Stimulated activated naive CD8-positive, alpha-beta T cell treated with anti-CD3 and anti-CD28 coated beads, Interleukin-15, Interleukin-2, amounts not matched to agents 100 ng/mL and 50 ng/mL, for 24 hours (primary cell): ENCODE measurements at regions not wholly inside any gene's neighbourhood (a gene's known extent, or its start where the extent isn't known, plus 50 kb on each side); places are given as distances from the start of the nearest gene placed in this dataset.
"Not testable (repeated sequence)": the region's sequence is repeated elsewhere in the genome, so short reads cannot be mapped to it uniquely, and the experiment has no call there.

Source experiments
- H3K27ac Mint-ChIP-seq: one replicate; pipeline ENCODE4 v1.8.0; 2021; ENCODE audit warnings: mild to moderate bottlenecking, mixed read lengths
- H3K27me3 Mint-ChIP-seq: one replicate; pipeline ENCODE4 v1.8.0; 2021; ENCODE audit warnings: mixed read lengths
- H3K36me3 Mint-ChIP-seq: one replicate; pipeline ENCODE4 v1.8.0; 2021; ENCODE audit warnings: low read depth, mixed read lengths
- H3K4me1 Mint-ChIP-seq: one replicate; pipeline ENCODE4 v1.8.0; 2021; ENCODE audit warnings: low read depth, mixed read lengths
- H3K4me3 Mint-ChIP-seq: one replicate; pipeline ENCODE4 v1.8.0; 2021; ENCODE audit warnings: mild to moderate bottlenecking, mixed read lengths
- H3K9me3 Mint-ChIP-seq: one replicate; pipeline ENCODE4 v1.8.0; 2021; ENCODE audit warnings: mixed read lengths

DNA sequence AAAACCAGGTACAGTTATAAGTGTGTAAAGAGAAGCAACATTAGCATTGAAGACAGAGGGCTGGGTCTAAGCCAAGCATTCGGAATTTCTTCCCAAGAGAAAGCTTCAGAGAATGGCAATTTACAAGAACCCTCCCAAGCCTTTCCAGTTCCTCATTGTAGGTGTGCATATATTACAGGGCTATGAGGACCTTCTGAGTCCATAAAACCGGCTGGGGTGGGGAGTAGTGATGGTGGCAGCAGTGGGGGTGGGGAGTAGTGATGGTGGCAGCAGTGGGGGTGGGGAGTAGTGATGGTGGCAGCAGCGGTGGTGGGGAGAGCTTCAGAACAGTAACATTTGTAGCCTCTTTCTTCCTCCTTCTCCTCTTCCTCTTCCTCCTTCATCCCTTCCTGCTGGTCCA, 368.7 kb upstream of the UMPS start:
- no peaks in the 10 kb centered on the region for H3K4me1 Mint-ChIP-seq
- peaks cover 12% of the 10 kb centered on the region for H3K27me3 Mint-ChIP-seq
- H3K4me3 Mint-ChIP-seq = no peak overlapping the region

DNA sequence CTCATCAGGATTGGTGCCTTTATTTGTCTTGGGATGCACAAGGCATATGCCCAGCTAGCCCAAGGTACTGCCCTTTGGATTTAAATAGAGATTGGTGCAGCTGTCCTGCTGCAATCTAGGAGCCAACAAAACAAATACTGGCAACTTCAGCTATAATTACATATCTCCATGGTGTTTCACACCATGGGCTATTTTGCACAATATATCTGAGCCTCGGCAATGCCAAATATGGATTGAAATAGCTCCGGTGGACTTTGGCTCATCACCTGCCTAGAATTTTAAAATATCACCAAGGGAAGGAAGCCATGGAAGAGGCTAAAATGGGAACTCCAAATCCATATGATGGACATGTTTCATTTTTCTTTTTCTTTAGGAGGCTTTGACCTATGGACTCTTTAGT, 367.8 kb upstream of the UMPS start:
- Mint-ChIP-seq H3K36me3 (no peaks in the 10 kb centered on the region), H3K27ac (no peak overlapping the region), H3K9me3 (peaks cover 2% of the 10 kb centered on the region), H3K27me3 (peaks cover 3% of the 10 kb centered on the region), H3K4me3 (no peak overlapping the region), H3K4me1 (no peaks in the 10 kb centered on the region)

More for the DNA sequence above, 368.7 kb upstream of the UMPS start:
- no peak overlapping the region for H3K27ac Mint-ChIP-seq
- H3K36me3 Mint-ChIP-seq = no peaks in the 10 kb centered on the region
- H3K9me3 Mint-ChIP-seq = peaks cover 11% of the 10 kb centered on the region

DNA sequence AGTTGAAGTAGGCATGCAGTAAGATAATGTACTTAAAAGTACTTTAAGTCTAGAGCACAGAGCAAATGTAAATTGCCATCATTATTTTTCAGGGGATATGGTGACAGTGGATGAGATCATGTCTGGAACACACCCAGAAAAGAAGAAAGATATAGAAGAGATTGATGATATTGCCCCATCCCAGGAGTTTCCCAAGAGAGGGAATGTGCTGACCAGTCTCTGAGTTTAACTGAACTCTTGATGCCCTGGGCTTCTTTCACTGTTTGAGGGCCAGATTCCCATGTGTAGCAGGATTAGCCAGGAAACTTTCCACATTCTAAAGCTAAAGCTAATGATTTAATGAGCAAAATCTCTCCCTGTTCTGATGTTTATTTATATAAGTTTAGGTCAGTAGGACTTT, 366.8 kb upstream of the UMPS start:
- Mint-ChIP-seq H3K4me1 (no peaks in the 10 kb centered on the region), H3K36me3 (no peaks in the 10 kb centered on the region), H3K9me3 (no peaks in the 10 kb centered on the region), H3K27ac (no peak overlapping the region), H3K27me3 (no peaks in the 10 kb centered on the region), H3K4me3 (no peak overlapping the region)

DNA sequence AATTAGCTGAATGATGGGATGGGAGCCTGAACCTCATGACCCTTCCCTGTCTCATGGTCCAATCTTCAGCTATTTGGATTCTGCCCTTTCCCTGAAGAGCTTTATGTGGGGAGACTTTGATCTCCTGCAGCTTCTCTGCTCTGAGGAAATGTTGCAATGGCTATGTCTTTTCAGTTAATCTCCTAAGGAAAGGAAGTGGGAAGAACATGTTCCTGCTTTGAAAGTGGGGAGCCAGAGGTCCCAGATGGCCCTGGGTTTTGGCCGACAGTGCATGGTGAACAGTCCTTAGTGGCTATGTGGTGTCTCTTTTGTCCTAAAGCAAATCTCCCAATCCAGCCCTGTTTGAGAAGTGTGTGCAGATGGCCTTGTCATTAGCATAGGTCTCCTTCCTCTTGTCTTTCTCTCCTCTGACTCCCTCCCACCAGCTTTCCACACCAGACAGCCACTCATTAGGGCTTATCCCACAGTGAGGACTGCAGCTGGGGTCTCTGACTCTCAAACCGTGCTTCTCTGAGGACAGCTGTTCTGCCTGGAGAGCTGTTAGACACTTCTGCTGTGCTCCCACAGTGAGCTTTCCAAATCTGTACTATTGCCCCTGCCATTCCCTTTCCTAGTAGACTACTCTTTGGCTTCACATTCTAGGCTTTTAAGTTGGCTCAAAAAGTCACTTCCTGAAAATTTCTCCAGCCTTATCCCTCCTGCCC, 365.8 kb upstream of the UMPS start:
- H3K9me3 Mint-ChIP-seq = no peaks in the 10 kb centered on the region
- no peaks in the 10 kb centered on the region for H3K36me3 Mint-ChIP-seq
- H3K4me3 Mint-ChIP-seq = no peak overlapping the region
- H3K27me3 Mint-ChIP-seq = no peaks in the 10 kb centered on the region
- H3K27ac Mint-ChIP-seq = no peak overlapping the region
- no peaks in the 10 kb centered on the region for H3K4me1 Mint-ChIP-seq

DNA sequence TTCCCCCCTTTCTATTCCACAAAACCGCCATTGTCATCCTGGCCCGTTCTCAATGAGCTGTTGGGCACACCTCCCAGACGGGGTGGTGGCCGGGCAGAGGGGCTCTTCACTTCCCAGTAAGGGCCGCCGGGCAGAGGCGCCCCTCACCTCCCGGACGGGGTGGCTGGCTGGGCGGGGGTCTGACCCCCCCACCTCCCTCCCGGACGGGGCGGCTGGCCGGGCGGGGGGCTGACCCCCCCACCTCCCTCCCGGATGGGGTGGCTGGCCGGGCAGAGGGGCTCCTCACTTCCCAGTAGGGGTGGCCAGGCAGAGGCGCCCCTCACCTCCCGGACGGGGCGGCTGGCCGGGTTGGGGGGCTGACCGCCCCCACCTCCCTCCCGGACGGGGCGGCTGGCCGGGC, 363.6 kb upstream of the UMPS start:
- not testable (repeated sequence) for H3K9me3 Mint-ChIP-seq, H3K27me3 Mint-ChIP-seq, H3K27ac Mint-ChIP-seq, H3K4me3 Mint-ChIP-seq, H3K4me1 Mint-ChIP-seq, H3K36me3 Mint-ChIP-seq

DNA sequence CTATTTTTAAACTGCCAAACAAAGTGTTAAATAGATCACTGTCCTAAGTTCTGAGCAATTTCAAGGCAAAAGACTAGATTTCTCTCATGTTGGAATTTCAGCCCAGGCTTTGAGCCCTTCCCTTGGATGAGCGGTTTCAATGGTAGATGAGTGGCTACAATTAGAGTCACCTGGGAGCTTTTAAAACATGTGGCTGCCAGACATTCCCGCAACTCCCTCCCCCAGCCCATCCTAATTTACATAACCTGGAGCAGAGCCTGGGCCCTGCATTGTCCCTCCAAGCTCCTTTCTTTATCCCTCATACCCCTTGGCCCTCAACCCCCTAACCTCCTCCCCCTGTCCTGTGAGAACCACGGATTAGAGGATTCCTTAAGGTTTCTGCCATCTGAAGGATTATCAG, 357.5 kb upstream of the UMPS start:
- Mint-ChIP-seq H3K27ac (no peak overlapping the region), H3K36me3 (no peaks in the 10 kb centered on the region), H3K4me3 (no peak overlapping the region), H3K4me1 (no peaks in the 10 kb centered on the region), H3K9me3 (peaks cover 5% of the 10 kb centered on the region), H3K27me3 (peaks cover 21% of the 10 kb centered on the region)

DNA sequence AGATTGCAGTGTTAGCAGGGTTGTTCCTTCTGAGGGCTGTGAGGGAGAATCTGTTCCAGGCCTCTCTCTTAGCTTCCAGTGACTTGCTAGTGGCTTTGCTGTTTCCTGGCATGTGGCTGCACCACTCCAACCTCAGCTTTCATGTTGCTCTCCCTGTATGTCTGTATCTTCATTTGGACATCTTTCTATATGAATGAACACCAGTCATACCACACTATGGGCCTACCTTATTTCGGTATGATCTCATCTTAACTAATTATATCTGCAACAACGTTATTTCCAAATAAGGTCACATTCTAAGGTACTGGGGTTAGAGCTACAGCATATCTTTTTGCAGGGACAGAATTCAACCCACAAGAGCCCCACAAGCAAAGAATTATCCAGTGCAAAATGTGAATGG, 356.7 kb upstream of the UMPS start:
- Mint-ChIP-seq H3K36me3 (no peaks in the 10 kb centered on the region), H3K9me3 (peaks cover 5% of the 10 kb centered on the region), H3K4me1 (no peaks in the 10 kb centered on the region), H3K27ac (no peak overlapping the region), H3K27me3 (peaks cover 24% of the 10 kb centered on the region), H3K4me3 (no peak overlapping the region)

DNA sequence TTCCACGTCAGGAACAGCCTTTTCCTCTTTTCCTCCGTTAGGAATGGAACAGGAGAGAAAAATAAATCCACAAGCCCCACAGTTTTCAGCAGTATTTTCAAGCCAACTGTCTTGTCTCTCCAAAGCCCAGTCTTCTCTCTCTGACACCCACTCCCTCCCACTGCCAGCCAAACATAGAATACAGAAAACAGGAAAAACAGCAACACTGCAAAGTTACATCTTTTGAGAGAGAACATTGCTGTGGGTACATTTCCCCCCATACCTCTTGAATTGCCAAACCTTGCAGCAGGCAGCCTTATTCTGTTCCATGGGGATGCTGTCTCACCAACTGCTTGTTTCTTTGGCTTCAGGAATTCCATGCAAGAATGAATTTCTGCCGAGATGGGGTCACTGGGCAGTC, 355.7 kb upstream of the UMPS start:
- H3K27me3 Mint-ChIP-seq = peaks cover 29% of the 10 kb centered on the region
- H3K4me1 Mint-ChIP-seq = no peaks in the 10 kb centered on the region
- no peak overlapping the region for H3K27ac Mint-ChIP-seq
- no peaks in the 10 kb centered on the region for H3K36me3 Mint-ChIP-seq
- H3K4me3 Mint-ChIP-seq = no peak overlapping the region
- peaks cover 5% of the 10 kb centered on the region for H3K9me3 Mint-ChIP-seq

DNA sequence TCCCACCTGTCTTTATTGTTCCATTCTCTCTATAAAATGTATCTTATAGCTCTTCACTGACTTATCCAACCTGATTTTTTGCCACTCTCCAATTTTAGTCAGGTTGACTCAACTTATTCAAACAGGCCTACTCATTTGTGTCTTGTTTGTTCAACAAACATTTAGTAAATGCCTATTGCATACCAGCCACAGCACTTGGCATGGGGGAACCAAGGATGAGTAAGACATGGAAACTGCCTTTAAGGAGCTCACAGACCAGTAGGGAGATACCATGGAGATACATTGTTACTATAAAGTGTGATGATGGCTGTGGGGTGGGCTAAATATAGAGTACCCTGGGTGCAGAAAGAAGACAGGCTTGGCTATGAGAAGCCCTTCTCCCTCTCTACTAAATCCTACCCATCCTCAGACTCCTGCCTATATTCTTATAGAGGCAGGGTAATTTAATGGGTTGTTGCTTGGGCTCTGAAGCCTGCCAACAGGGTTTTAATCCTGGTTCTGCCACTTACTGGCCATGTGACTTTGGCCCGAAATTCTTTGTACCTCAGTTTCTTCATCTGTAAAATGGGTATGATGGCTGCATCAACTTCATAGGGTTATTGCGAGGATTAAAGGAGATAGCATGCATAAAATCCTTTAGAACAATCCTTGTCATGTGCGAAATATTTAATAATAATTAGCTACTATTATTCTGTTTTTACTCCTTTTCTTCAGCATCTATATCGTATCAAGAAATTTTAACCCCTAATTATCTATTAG, 348.5 kb upstream of the UMPS start:
- H3K4me1 Mint-ChIP-seq = no peaks in the 10 kb centered on the region
- no peak overlapping the region for H3K4me3 Mint-ChIP-seq
- no peaks in the 10 kb centered on the region for H3K9me3 Mint-ChIP-seq
- H3K27ac Mint-ChIP-seq = no peak overlapping the region
- H3K27me3 Mint-ChIP-seq = peaks cover 31% of the 10 kb centered on the region
- H3K36me3 Mint-ChIP-seq = no peaks in the 10 kb centered on the region

DNA sequence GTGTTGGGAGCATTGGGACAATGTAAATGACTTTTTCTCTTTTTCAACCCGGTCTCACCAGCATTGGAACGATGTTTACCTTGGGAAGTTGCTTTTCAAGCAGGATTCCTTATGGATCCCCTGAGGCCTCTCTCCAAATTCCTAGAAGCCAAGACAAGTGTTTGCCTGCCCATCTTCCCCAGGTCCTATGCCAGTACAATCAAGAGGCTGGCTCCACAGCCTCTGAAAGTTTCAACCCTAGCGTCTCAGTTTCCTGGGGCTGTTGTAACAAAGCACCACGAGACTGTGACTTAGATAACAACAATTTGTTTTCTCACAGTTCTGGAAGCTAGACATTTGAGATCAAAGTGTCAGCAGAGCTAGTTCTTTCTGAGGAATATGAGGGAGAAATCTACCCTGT, 347.2 kb upstream of the UMPS start:
- no peaks in the 10 kb centered on the region for H3K9me3 Mint-ChIP-seq
- H3K27ac Mint-ChIP-seq = no peak overlapping the region
- no peak overlapping the region for H3K4me3 Mint-ChIP-seq
- H3K4me1 Mint-ChIP-seq = no peaks in the 10 kb centered on the region
- H3K27me3 Mint-ChIP-seq = peaks cover 30% of the 10 kb centered on the region
- no peaks in the 10 kb centered on the region for H3K36me3 Mint-ChIP-seq

DNA sequence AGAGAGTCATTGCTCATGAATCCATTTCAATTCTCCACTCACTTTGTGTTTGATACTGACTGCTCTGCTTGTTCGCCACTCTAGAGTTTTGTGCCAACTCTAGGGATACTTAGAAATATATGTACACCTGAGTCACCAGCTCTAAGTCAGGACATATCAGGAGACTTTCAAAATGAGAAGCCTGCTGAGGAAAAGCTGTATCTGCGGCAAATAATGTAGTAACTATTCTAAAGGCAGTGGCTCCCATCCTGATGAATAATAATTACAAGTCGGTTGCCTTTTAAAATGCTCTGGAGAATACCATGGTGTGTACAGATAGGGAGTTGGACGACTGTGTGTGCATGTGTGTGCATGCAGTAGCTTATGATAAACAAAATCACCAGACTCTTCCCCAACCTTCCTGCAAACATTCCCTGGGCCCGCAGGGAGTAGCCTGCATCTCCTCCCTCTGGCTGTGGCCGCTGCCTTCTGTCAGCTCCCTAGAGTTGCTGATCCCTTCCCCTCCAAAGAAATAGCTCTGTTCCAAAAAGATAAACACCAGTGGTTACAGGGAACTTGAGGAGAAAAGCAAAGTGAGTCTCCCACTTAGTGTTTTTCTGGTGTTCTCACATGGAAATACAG, 346.3 kb upstream of the UMPS start:
- Mint-ChIP-seq H3K27ac (no peak overlapping the region), H3K4me1 (no peaks in the 10 kb centered on the region), H3K27me3 (peaks cover 31% of the 10 kb centered on the region), H3K9me3 (no peaks in the 10 kb centered on the region), H3K4me3 (no peak overlapping the region), H3K36me3 (no peaks in the 10 kb centered on the region)

DNA sequence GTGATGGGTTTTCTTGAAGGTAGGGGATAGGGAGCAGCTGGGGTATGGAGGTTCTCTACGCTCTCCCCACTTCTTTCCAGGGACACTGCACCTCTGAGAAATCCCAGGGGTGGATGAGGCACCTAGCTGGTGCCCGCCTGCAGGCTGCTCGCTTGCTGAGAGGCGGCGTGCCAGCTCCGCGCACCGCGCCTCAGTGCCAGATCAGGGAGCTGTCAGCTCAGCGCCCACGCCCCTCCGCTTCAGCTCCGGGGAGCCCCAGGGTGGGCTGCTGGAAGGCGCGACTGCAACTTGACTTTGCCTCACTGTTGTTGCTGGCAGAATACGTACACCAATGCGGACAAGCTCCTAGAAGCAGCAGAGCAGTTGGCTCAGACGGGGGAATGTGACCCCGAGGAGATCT, 345.7 kb upstream of the UMPS start:
- H3K9me3 Mint-ChIP-seq = no peaks in the 10 kb centered on the region

DNA sequence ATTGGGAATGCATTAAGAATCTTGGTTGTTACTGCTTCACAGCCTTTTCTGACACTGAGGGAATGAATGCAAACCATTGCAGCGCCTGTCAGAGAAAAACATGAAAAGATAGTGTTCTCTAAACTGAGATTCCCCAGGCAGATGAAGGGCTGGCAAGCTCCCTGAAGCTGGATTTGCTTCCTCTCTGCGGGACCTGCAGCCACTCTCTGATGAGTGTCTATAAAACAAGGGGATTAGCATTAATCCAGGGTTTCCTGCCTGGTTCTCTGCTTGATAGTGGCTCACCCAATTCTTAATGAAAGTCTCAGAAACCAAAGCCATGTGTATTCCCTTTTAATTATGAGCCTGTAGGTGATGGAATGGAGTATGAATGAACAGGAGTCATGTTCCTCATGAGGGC, 344.3 kb upstream of the UMPS start:
- Mint-ChIP-seq H3K27ac (no peak overlapping the region), H3K9me3 (no peaks in the 10 kb centered on the region), H3K4me3 (no peak overlapping the region), H3K36me3 (no peaks in the 10 kb centered on the region), H3K27me3 (peaks cover 25% of the 10 kb centered on the region), H3K4me1 (no peaks in the 10 kb centered on the region)

More for the DNA sequence above, 345.7 kb upstream of the UMPS start:
- Mint-ChIP-seq H3K27me3 (peaks cover 30% of the 10 kb centered on the region), H3K4me3 (no peak overlapping the region), H3K4me1 (no peaks in the 10 kb centered on the region), H3K36me3 (no peaks in the 10 kb centered on the region), H3K27ac (no peak overlapping the region)

DNA sequence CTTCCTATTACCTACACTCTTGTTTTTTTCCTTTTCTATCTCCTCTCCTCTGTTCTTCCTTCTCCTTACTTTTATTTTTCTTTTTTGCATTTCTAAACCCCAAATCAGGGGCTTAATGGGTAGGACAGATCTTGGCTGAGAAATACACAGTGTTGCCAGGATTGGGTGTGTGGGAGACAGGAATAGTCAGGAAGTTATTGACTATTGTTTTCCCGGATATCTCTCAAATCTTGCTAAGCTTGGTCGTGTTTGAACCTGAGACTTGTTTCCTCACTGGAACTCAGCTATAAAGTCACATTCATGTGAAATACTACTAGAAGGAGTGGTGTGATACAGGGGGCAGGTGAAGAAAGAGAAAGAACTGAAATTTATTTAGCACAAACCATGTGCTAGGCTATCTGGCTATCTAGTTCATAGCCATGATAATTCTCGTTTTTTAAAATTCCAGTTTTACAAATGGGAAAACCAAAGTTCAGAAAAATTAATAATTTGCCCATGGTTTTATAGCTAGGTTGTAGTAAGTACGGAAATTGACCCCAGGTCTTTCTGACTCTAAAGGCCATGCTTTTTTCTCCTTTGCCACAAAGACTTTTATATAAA, 343.2 kb upstream of the UMPS start:
- H3K4me1 Mint-ChIP-seq = no peaks in the 10 kb centered on the region
- no peak overlapping the region for H3K27ac Mint-ChIP-seq
- no peak overlapping the region for H3K4me3 Mint-ChIP-seq
- H3K36me3 Mint-ChIP-seq = no peaks in the 10 kb centered on the region
- H3K9me3 Mint-ChIP-seq = no peaks in the 10 kb centered on the region
- H3K27me3 Mint-ChIP-seq = peaks cover 30% of the 10 kb centered on the region

DNA sequence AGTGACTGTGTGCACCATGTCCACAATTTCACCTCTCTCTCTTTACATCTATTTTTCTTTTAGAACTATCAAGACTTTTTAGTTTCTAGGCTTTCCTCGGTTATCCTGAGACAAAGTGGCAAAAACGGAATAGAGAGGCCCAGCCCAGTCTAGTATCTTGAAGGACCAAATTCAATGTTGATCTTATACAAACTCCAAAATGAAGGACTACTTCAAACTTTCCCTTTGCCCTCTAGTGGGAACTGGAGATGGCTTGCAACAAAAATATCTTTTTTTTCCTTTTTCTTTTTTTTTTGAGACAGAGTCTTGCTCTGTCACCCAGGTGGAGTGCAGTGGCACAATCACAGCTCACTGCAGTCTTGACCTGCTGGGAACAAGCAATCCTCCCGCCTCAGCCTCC, 338.5 kb upstream of the UMPS start:
- no peak overlapping the region for H3K4me3 Mint-ChIP-seq
- H3K9me3 Mint-ChIP-seq = no peaks in the 10 kb centered on the region
- H3K27ac Mint-ChIP-seq = no peak overlapping the region
- no peaks in the 10 kb centered on the region for H3K4me1 Mint-ChIP-seq
- H3K36me3 Mint-ChIP-seq = no peaks in the 10 kb centered on the region
- peaks cover 29% of the 10 kb centered on the region for H3K27me3 Mint-ChIP-seq
